ENCODE measurements at regions not wholly inside any gene's neighbourhood (a gene's known extent, or its start where the extent isn't known, plus 50 kb on each side); places are given as distances from the start of the nearest gene placed in this dataset.

- H3K27ac ChIP-seq (ENCODE audit: control insufficient read depth, insufficient read depth, low read length) = no peak overlapping the region
- DNase-seq (ENCODE audit: low read depth, low spot score) (no peak), FAIRE-seq (no peak)
- H3K79me2 ChIP-seq (ENCODE audit: control insufficient read depth, insufficient read depth, low read length) = no peaks in the 10 kb centered on the region
- no peak overlapping the region for H3K4me3 ChIP-seq (ENCODE audit: control insufficient read depth in 2 of 3, extremely low read depth in 1 of 3, insufficient read depth in 2 of 3, low read depth in 1 of 3, low read length in 3 of 3)
- H3K36me3 ChIP-seq (ENCODE audit: control insufficient read depth in 2 of 2, extremely low read depth in 1 of 2, insufficient read depth in 2 of 2, low read length in 2 of 2) = no peaks in the 10 kb centered on the region
- no peaks in the 10 kb centered on the region for H3K9me1 ChIP-seq (ENCODE audit: control insufficient read depth, extremely low read depth, insufficient read depth, low read length)
- H4K20me1 ChIP-seq (ENCODE audit: control insufficient read depth, extremely low read depth, insufficient read depth, low read length) = no peaks in the 10 kb centered on the region
- no peak overlapping the region for H3K4me2 ChIP-seq (ENCODE audit: control insufficient read depth, extremely low read depth, insufficient read depth, low read depth, low read length)
- no peak overlapping the region for H3K9ac ChIP-seq (ENCODE audit: control insufficient read depth, extremely low read depth, insufficient read depth, low read length)
- dilution Hi-C loops (cut with MboI; ENCODE audit: extremely low pct_ligation_motif_present, low sequenced_read_pairs) = no loop called here
- TF ChIP-seq CTCF (optimal IDR thresholded peaks at IDR 0.05 in 1 of 3, IDR thresholded peaks at IDR 0.05 in 1 of 3, conservative IDR thresholded peaks at IDR 0.05 in 1 of 3; ENCODE audit: extremely low read depth in 1 of 3, insufficient read depth in 2 of 3, low read length in 3 of 3) = no peak
- no peak for TF ChIP-seq EZH2 (IDR thresholded peaks at IDR 0.05; ENCODE audit: low read length)
- no peak overlapping the region for H2AFZ ChIP-seq (ENCODE audit: control insufficient read depth, low read length)
- no peaks in the 10 kb centered on the region for H3K27me3 ChIP-seq (ENCODE audit: control insufficient read depth, extremely low read depth, insufficient read depth, low read length)
- H3K4me1 ChIP-seq (ENCODE audit: control insufficient read depth, extremely low read depth, insufficient read depth, low read length) = no peaks in the 10 kb centered on the region
- H3K9me3 ChIP-seq (ENCODE audit: control insufficient read depth, low read depth, low read length) = no peaks in the 10 kb centered on the region
Observed at GRCh38 chr2:129050101-129050500, 731.4 kb upstream of the HS6ST1 start.

DNA sequence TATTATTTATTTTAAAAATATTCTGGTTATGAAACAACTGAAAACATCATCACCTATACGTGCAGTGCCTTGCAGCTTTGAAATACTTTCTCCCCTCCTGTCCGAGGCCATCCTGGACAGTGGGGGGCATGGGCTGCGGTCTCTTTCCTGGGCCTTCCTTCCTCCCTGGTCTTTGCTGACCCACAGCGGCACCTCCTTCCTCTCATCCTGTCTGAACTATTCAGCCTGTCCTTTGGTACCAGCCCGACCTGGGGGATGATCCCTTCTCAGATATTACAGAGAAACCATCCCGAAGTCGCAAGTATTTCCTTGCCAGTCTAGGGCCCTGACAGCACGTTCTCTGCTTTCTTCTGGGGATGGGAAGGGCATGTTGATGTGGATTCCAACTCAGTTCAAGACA, 736.6 kb upstream of the HS6ST1 start:
- TF ChIP-seq EZH2 (IDR thresholded peaks at IDR 0.05; ENCODE audit: low read length) = no peak
- TF ChIP-seq CTCF (optimal IDR thresholded peaks at IDR 0.05 in 1 of 3, IDR thresholded peaks at IDR 0.05 in 1 of 3, conservative IDR thresholded peaks at IDR 0.05 in 1 of 3; ENCODE audit: extremely low read depth in 1 of 3, insufficient read depth in 2 of 3, low read length in 3 of 3) = no peak
- Histone ChIP-seq H2AFZ (ENCODE audit: control insufficient read depth, low read length) (no peak overlapping the region), H3K27ac (ENCODE audit: control insufficient read depth, insufficient read depth, low read length) (no peak overlapping the region), H3K4me3 (ENCODE audit: control insufficient read depth in 2 of 3, extremely low read depth in 1 of 3, insufficient read depth in 2 of 3, low read depth in 1 of 3, low read length in 3 of 3) (no peak overlapping the region), H3K36me3 (ENCODE audit: control insufficient read depth in 2 of 2, extremely low read depth in 1 of 2, insufficient read depth in 2 of 2, low read length in 2 of 2) (no peaks in the 10 kb centered on the region), H3K9me1 (ENCODE audit: control insufficient read depth, extremely low read depth, insufficient read depth, low read length) (no peaks in the 10 kb centered on the region), H3K79me2 (ENCODE audit: control insufficient read depth, insufficient read depth, low read length) (no peaks in the 10 kb centered on the region), H4K20me1 (ENCODE audit: control insufficient read depth, extremely low read depth, insufficient read depth, low read length) (no peaks in the 10 kb centered on the region), H3K4me2 (ENCODE audit: control insufficient read depth, extremely low read depth, insufficient read depth, low read depth, low read length) (no peak overlapping the region), H3K4me1 (ENCODE audit: control insufficient read depth, extremely low read depth, insufficient read depth, low read length) (peaks cover 29% of the 10 kb centered on the region), H3K9ac (ENCODE audit: control insufficient read depth, extremely low read depth, insufficient read depth, low read length) (no peak overlapping the region), H3K27me3 (ENCODE audit: control insufficient read depth, extremely low read depth, insufficient read depth, low read length) (no peaks in the 10 kb centered on the region), H3K9me3 (ENCODE audit: control insufficient read depth, low read depth, low read length) (no peaks in the 10 kb centered on the region)
- dilution Hi-C loops (cut with MboI; ENCODE audit: extremely low pct_ligation_motif_present, low sequenced_read_pairs) = no loop called here
- no peak for FAIRE-seq
- no peak for DNase-seq (ENCODE audit: low read depth, low spot score)
